Lower lobe of right lung (tissue), 2 donors: ENCODE measurements at regions not wholly inside any gene's neighbourhood (a gene's known extent, or its start where the extent isn't known, plus 50 kb on each side); places are given as distances from the start of the nearest gene placed in this dataset.

Experiments used
- ATAC-seq, 2 donors: fragments of 200-7000 bp; cut with Tn5 transposase; one replicate each; pipeline ENCODE4 v1.9.1; 2020 to 2022; ENCODE audit warnings: mild to moderate bottlenecking in 2 of 2, moderate library complexity in 2 of 2
- DNase-seq: peaks from one replicate; pipeline ENCODE4 v3.0.0-alpha.2; 2020
- H3K27ac ChIP-seq: fragments of 200-600 bp; one replicate; pipeline ENCODE4 v1.8.0; 2022
- H3K27me3 ChIP-seq: fragments of 200-600 bp; one replicate; pipeline ENCODE4 v1.8.0; 2022; ENCODE audit warnings: low read depth
- H3K36me3 ChIP-seq: fragments of 200-600 bp; one replicate; pipeline ENCODE4 v1.8.0; 2022; ENCODE audit warnings: mild to moderate bottlenecking
- H3K4me1 ChIP-seq: fragments of 200-600 bp; one replicate; pipeline ENCODE4 v1.8.0; 2022
- H3K4me3 ChIP-seq: fragments of 200-600 bp; one replicate; pipeline ENCODE4 v1.8.0; 2022; ENCODE audit warnings: mild to moderate bottlenecking
- H3K9me3 ChIP-seq: fragments of 200-600 bp; one replicate; pipeline ENCODE4 v1.8.0; 2022
- CTCF ChIP-seq: fragments of 200-600 bp; IDR thresholded peaks from one replicate; pipeline ENCODE4 v1.8.0; 2022; ENCODE audit warnings: antibody characterized with exemption, mild to moderate bottlenecking
- intact Hi-C: fragments of 100-400 bp; cut with DNase I; formaldehyde crosslinking; loops from one replicate; pipeline ENCODE4 v1.11.0; 2022
- donor health status: DM: no; HTN: yes; CAD: no; lungs with severe emphysema.

GRCh38 chr7:91567081-91568012 is 303.1 kb downstream of the FZD1 start:
- no peaks in the 10 kb centered on the region for H3K9me3 ChIP-seq
- DNase-seq (no peak), ATAC-seq (no peak)
- H3K36me3 ChIP-seq: no peaks in the 10 kb centered on the region
- no peak overlapping the region for H3K4me3 ChIP-seq
- H3K27ac ChIP-seq: no peak overlapping the region
- intact Hi-C loops: no loop called here
- no peak for TF ChIP-seq CTCF
- no peaks in the 10 kb centered on the region for H3K4me1 ChIP-seq
- H3K27me3 ChIP-seq: no peaks in the 10 kb centered on the region

GRCh38 chr7:91568138-91568537 is 303.9 kb downstream of the FZD1 start:
- intact Hi-C loops: no loop called here
- Histone ChIP-seq H3K9me3 (no peaks in the 10 kb centered on the region), H3K4me3 (no peak overlapping the region), H3K27me3 (no peaks in the 10 kb centered on the region), H3K36me3 (no peaks in the 10 kb centered on the region), H3K27ac (no peak overlapping the region), H3K4me1 (no peaks in the 10 kb centered on the region)
- no peak for ATAC-seq
- DNase-seq: no peak
- TF ChIP-seq CTCF: no peak

GRCh38 chr7:91569728-91570457 is 305.7 kb downstream of the FZD1 start:
- Histone ChIP-seq H3K4me3 (no peak overlapping the region), H3K27ac (no peak overlapping the region), H3K4me1 (no peaks in the 10 kb centered on the region), H3K36me3 (no peaks in the 10 kb centered on the region), H3K27me3 (no peaks in the 10 kb centered on the region), H3K9me3 (no peaks in the 10 kb centered on the region)
- intact Hi-C loops: no loop called here
- DNase-seq: no peak
- TF ChIP-seq CTCF: no peak
- ATAC-seq: no peak

GRCh38 chr7:91570560-91570959 is 306.3 kb downstream of the FZD1 start:
- ATAC-seq (no peak), DNase-seq (no peak)
- H3K4me1 ChIP-seq: no peaks in the 10 kb centered on the region
- H3K4me3 ChIP-seq: no peak overlapping the region
- no peaks in the 10 kb centered on the region for H3K36me3 ChIP-seq
- H3K27ac ChIP-seq: no peak overlapping the region
- intact Hi-C loops: no loop called here
- H3K9me3 ChIP-seq: no peaks in the 10 kb centered on the region
- no peak for TF ChIP-seq CTCF
- H3K27me3 ChIP-seq: no peaks in the 10 kb centered on the region

GRCh38 chr7:91571601-91572000 is 307.4 kb downstream of the FZD1 start:
- no peaks in the 10 kb centered on the region for H3K9me3 ChIP-seq
- H3K27ac ChIP-seq: no peak overlapping the region
- intact Hi-C loops: no loop called here
- H3K4me1 ChIP-seq: no peaks in the 10 kb centered on the region
- no peak overlapping the region for H3K4me3 ChIP-seq
- DNase-seq (no peak), ATAC-seq (no peak)
- no peaks in the 10 kb centered on the region for H3K27me3 ChIP-seq
- H3K36me3 ChIP-seq: no peaks in the 10 kb centered on the region
- no peak for TF ChIP-seq CTCF
